ENCODE measurements at regions not wholly inside any gene's neighbourhood (a gene's known extent, or its start where the extent isn't known, plus 50 kb on each side); places are given as distances from the start of the nearest gene placed in this dataset.

GRCh38 chr7:41065663-41066062, 637.2 kb downstream of the INHBA start:
- H3K27me3 ChIP-seq, result no peaks in the 10 kb centered on the region
- 80% methylated on average over 1 of the region's 4 CpGs for WGBS (ENCODE audit: insufficient coverage, low coverage, low lambda C conversion rate, missing lambda C conversion rate)
- TF ChIP-seq POLR2A (IDR thresholded peaks at IDR 0.05) (no peak), CTCF (IDR thresholded peaks at IDR 0.05) (no peak)
- ATAC-seq (no peak), DNase-seq (no peak)
- no peaks in the 10 kb centered on the region for H3K36me3 ChIP-seq
- H3K27ac ChIP-seq, result no peak overlapping the region
- intact Hi-C loops (cut with DNase I), result no loop called here
- no peaks in the 10 kb centered on the region for H3K9me3 ChIP-seq
- H3K4me1 ChIP-seq, result no peaks in the 10 kb centered on the region
- no peak overlapping the region for H3K4me3 ChIP-seq

GRCh38 chr7:41063116-41063515, 639.8 kb downstream of the INHBA start:
- no peaks in the 10 kb centered on the region for H3K36me3 ChIP-seq
- DNase-seq (no peak), ATAC-seq (no peak)
- H3K27ac ChIP-seq, result no peak overlapping the region
- H3K9me3 ChIP-seq, result no peaks in the 10 kb centered on the region
- WGBS (ENCODE audit: insufficient coverage, low coverage, low lambda C conversion rate, missing lambda C conversion rate), result 61% methylated on average over 4 of the region's 4 CpGs
- H3K4me3 ChIP-seq, result no peak overlapping the region
- TF ChIP-seq CTCF (IDR thresholded peaks at IDR 0.05), result no peak
- TF ChIP-seq POLR2A (IDR thresholded peaks at IDR 0.05), result no peak
- peaks cover 0 to 10% (median 0%) of the 10 kb centered on the region in 4 donors for H3K4me1 ChIP-seq
- intact Hi-C loops (cut with DNase I), result no loop called here
- H3K27me3 ChIP-seq, result no peaks in the 10 kb centered on the region

GRCh38 chr7:41060796-41061195, 642.1 kb downstream of the INHBA start:
- ATAC-seq, result no peak
- Histone ChIP-seq H3K27ac (no peak overlapping the region), H3K4me3 (no peak overlapping the region), H3K9me3 (no peaks in the 10 kb centered on the region), H3K36me3 (no peaks in the 10 kb centered on the region), H3K4me1 (peaks cover 0 to 10% (median 0%) of the 10 kb centered on the region in 4 donors), H3K27me3 (no peaks in the 10 kb centered on the region)
- intact Hi-C loops (cut with DNase I), result no loop called here
- TF ChIP-seq POLR2A (IDR thresholded peaks at IDR 0.05), result no peak
- no peak for TF ChIP-seq CTCF (IDR thresholded peaks at IDR 0.05)
- DNase-seq, result no peak
- WGBS (ENCODE audit: insufficient coverage, low coverage, low lambda C conversion rate, missing lambda C conversion rate), result 81% methylated on average over 5 of the region's 6 CpGs

GRCh38 chr7:41059796-41060195, 643.1 kb downstream of the INHBA start:
- Histone ChIP-seq H3K4me3 (no peak overlapping the region), H3K27me3 (no peaks in the 10 kb centered on the region), H3K36me3 (no peaks in the 10 kb centered on the region), H3K9me3 (no peaks in the 10 kb centered on the region), H3K4me1 (peaks cover 0 to 17% (median 2%) of the 10 kb centered on the region in 4 donors), H3K27ac (no peak overlapping the region)
- DNase-seq (no peak), ATAC-seq (no peak)
- TF ChIP-seq CTCF (IDR thresholded peaks at IDR 0.05) (no peak), POLR2A (IDR thresholded peaks at IDR 0.05) (no peak)
- intact Hi-C loops (cut with DNase I), result no loop called here
- WGBS (ENCODE audit: insufficient coverage, low coverage, low lambda C conversion rate, missing lambda C conversion rate), result 53% methylated on average over 4 of the region's 4 CpGs

Data from right lobe of liver (tissue), 6 donors.